ENCODE measurements at regions not wholly inside any gene's neighbourhood (a gene's known extent, or its start where the extent isn't known, plus 50 kb on each side); places are given as distances from the start of the nearest gene placed in this dataset.

DNA sequence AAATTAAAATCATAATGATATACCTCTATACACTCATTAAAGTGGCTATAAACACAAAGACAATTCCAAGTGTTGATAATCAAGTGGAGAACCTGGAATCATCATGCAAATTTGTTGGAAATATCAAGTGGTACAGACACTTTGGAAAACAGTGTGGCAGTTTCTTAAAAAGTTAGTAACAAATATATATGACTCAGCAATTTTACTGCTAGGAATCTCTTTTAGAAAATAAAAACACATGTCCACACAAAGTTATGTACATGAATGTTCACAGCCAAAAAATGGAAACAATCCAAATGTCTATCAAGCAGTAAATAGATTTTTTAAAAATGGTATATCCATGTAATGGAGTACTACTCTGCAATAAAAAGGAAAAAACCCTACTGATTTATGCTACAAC is 375.6 kb downstream of the HLX start:
- no peak for TF ChIP-seq CTCF (IDR thresholded peaks at IDR 0.05 in 8 of 11, conservative IDR thresholded peaks at IDR 0.05 in 3 of 11)
- no peak for TF ChIP-seq POLR2A (IDR thresholded peaks at IDR 0.05)

All from spleen (tissue), 7 donors.